ENCODE measurements at regions not wholly inside any gene's neighbourhood (a gene's known extent, or its start where the extent isn't known, plus 50 kb on each side); places are given as distances from the start of the nearest gene placed in this dataset.

- no peak overlapping the region for H3K4me3 Mint-ChIP-seq
- no peaks in the 10 kb centered on the region for H3K36me3 Mint-ChIP-seq (ENCODE audit: insufficient read depth)
- no peak for DNase-seq
- no peak for ATAC-seq
- peaks cover 1% of the 10 kb centered on the region for H3K4me1 Mint-ChIP-seq (ENCODE audit: low read depth)
- no peaks in the 10 kb centered on the region for H3K9me3 Mint-ChIP-seq
- H3K27me3 Mint-ChIP-seq (ENCODE audit: low read depth): no peaks in the 10 kb centered on the region
These were observed 218.0 kb upstream of the ZNF32 start for GRCh38 chr10:43866712-43867111.

GRCh38 chr10:43865265-43866135, 216.8 kb upstream of the ZNF32 start:
- Mint-ChIP-seq H3K36me3 (ENCODE audit: insufficient read depth) (no peaks in the 10 kb centered on the region), H3K9me3 (no peaks in the 10 kb centered on the region), H3K4me1 (ENCODE audit: low read depth) (peaks cover 1% of the 10 kb centered on the region), H3K4me3 (no peak overlapping the region), H3K27me3 (ENCODE audit: low read depth) (no peaks in the 10 kb centered on the region)
- DNase-seq (no peak), ATAC-seq (no peak)

GRCh38 chr10:43864656-43865055, 216.0 kb upstream of the ZNF32 start:
- DNase-seq: no peak
- Mint-ChIP-seq H3K4me3 (no peak overlapping the region), H3K36me3 (ENCODE audit: insufficient read depth) (no peaks in the 10 kb centered on the region), H3K27me3 (ENCODE audit: low read depth) (no peaks in the 10 kb centered on the region), H3K9me3 (no peaks in the 10 kb centered on the region), H3K4me1 (ENCODE audit: low read depth) (peaks cover 1% of the 10 kb centered on the region)
- ATAC-seq: no peak

GRCh38 chr10:43863859-43864591, 215.3 kb upstream of the ZNF32 start:
- Mint-ChIP-seq H3K36me3 (ENCODE audit: insufficient read depth) (no peaks in the 10 kb centered on the region), H3K4me3 (no peak overlapping the region), H3K9me3 (no peaks in the 10 kb centered on the region), H3K27me3 (ENCODE audit: low read depth) (no peaks in the 10 kb centered on the region), H3K4me1 (ENCODE audit: low read depth) (peaks cover 1% of the 10 kb centered on the region)
- DNase-seq: no peak
- ATAC-seq: no peak

GRCh38 chr10:43863270-43863669, 214.6 kb upstream of the ZNF32 start:
- peaks cover 1% of the 10 kb centered on the region for H3K4me1 Mint-ChIP-seq (ENCODE audit: low read depth)
- no peak overlapping the region for H3K4me3 Mint-ChIP-seq
- H3K36me3 Mint-ChIP-seq (ENCODE audit: insufficient read depth): no peaks in the 10 kb centered on the region
- H3K9me3 Mint-ChIP-seq: no peaks in the 10 kb centered on the region
- ATAC-seq: no peak
- H3K27me3 Mint-ChIP-seq (ENCODE audit: low read depth): no peaks in the 10 kb centered on the region
- no peak for DNase-seq

GRCh38 chr10:43862756-43863155, 214.1 kb upstream of the ZNF32 start:
- H3K4me3 Mint-ChIP-seq: no peak overlapping the region
- no peaks in the 10 kb centered on the region for H3K9me3 Mint-ChIP-seq
- peaks cover 1% of the 10 kb centered on the region for H3K4me1 Mint-ChIP-seq (ENCODE audit: low read depth)
- DNase-seq: no peak
- ATAC-seq: no peak
- H3K27me3 Mint-ChIP-seq (ENCODE audit: low read depth): no peaks in the 10 kb centered on the region
- H3K36me3 Mint-ChIP-seq (ENCODE audit: insufficient read depth): no peaks in the 10 kb centered on the region

- no peaks in the 10 kb centered on the region for H3K27me3 Mint-ChIP-seq (ENCODE audit: low read depth)
- ATAC-seq: peak; percentile 28 to 48
- H3K36me3 Mint-ChIP-seq (ENCODE audit: insufficient read depth): no peaks in the 10 kb centered on the region
- H3K9me3 Mint-ChIP-seq: no peaks in the 10 kb centered on the region
- no peak overlapping the region for H3K4me3 Mint-ChIP-seq
- H3K4me1 Mint-ChIP-seq (ENCODE audit: low read depth): peaks cover 1% of the 10 kb centered on the region
- no peak for DNase-seq
These were observed 213.5 kb upstream of the ZNF32 start for GRCh38 chr10:43861966-43862751.

- peaks cover 1% of the 10 kb centered on the region for H3K4me1 Mint-ChIP-seq (ENCODE audit: low read depth)
- no peaks in the 10 kb centered on the region for H3K9me3 Mint-ChIP-seq
- ATAC-seq (no peak), DNase-seq (no peak)
- no peaks in the 10 kb centered on the region for H3K36me3 Mint-ChIP-seq (ENCODE audit: insufficient read depth)
- no peaks in the 10 kb centered on the region for H3K27me3 Mint-ChIP-seq (ENCODE audit: low read depth)
- H3K4me3 Mint-ChIP-seq: no peak overlapping the region
These were observed 210.4 kb upstream of the ZNF32 start for GRCh38 chr10:43859016-43859525.

GRCh38 chr10:43857931-43858315, 209.2 kb upstream of the ZNF32 start:
- H3K36me3 Mint-ChIP-seq (ENCODE audit: insufficient read depth): no peaks in the 10 kb centered on the region
- no peaks in the 10 kb centered on the region for H3K27me3 Mint-ChIP-seq (ENCODE audit: low read depth)
- DNase-seq: no peak
- H3K4me3 Mint-ChIP-seq: no peak overlapping the region
- ATAC-seq: no peak
- H3K9me3 Mint-ChIP-seq: no peaks in the 10 kb centered on the region
- peaks cover 1% of the 10 kb centered on the region for H3K4me1 Mint-ChIP-seq (ENCODE audit: low read depth)

GRCh38 chr10:43857206-43857930, 208.7 kb upstream of the ZNF32 start:
- H3K4me1 Mint-ChIP-seq (ENCODE audit: low read depth): peaks cover 1% of the 10 kb centered on the region
- DNase-seq (no peak), ATAC-seq (peak in 1 of 2 donors; percentile 40)
- no peaks in the 10 kb centered on the region for H3K9me3 Mint-ChIP-seq
- no peaks in the 10 kb centered on the region for H3K27me3 Mint-ChIP-seq (ENCODE audit: low read depth)
- no peak overlapping the region for H3K4me3 Mint-ChIP-seq
- no peaks in the 10 kb centered on the region for H3K36me3 Mint-ChIP-seq (ENCODE audit: insufficient read depth)

GRCh38 chr10:43856299-43856698, 207.6 kb upstream of the ZNF32 start:
- H3K36me3 Mint-ChIP-seq (ENCODE audit: insufficient read depth): no peaks in the 10 kb centered on the region
- H3K4me3 Mint-ChIP-seq: no peak overlapping the region
- H3K9me3 Mint-ChIP-seq: no peaks in the 10 kb centered on the region
- no peaks in the 10 kb centered on the region for H3K27me3 Mint-ChIP-seq (ENCODE audit: low read depth)
- no peaks in the 10 kb centered on the region for H3K4me1 Mint-ChIP-seq (ENCODE audit: low read depth)
- DNase-seq: no peak
- no peak for ATAC-seq

- ATAC-seq: no peak
These were observed 207.1 kb upstream of the ZNF32 start for GRCh38 chr10:43855667-43856210.

GRCh38 chr10:43854007-43854406, 205.3 kb upstream of the ZNF32 start:
- ATAC-seq (no peak), DNase-seq (no peak)
- Mint-ChIP-seq H3K36me3 (ENCODE audit: insufficient read depth) (no peaks in the 10 kb centered on the region), H3K9me3 (no peaks in the 10 kb centered on the region), H3K4me1 (ENCODE audit: low read depth) (no peaks in the 10 kb centered on the region), H3K27me3 (ENCODE audit: low read depth) (no peaks in the 10 kb centered on the region), H3K4me3 (no peak overlapping the region)

More at GRCh38 chr10:43855667-43856210, 207.1 kb upstream of the ZNF32 start:
- no peaks in the 10 kb centered on the region for H3K27me3 Mint-ChIP-seq (ENCODE audit: low read depth)
- H3K36me3 Mint-ChIP-seq (ENCODE audit: insufficient read depth): no peaks in the 10 kb centered on the region
- no peaks in the 10 kb centered on the region for H3K9me3 Mint-ChIP-seq
- H3K4me1 Mint-ChIP-seq (ENCODE audit: low read depth): no peaks in the 10 kb centered on the region
- no peak for DNase-seq
- H3K4me3 Mint-ChIP-seq: no peak overlapping the region
